ENCODE measurements at regions not wholly inside any gene's neighbourhood (a gene's known extent, or its start where the extent isn't known, plus 50 kb on each side); places are given as distances from the start of the nearest gene placed in this dataset.

GRCh38 chr4:24637173-24637572 is 52.8 kb upstream of the DHX15 start:
- no peak for DNase-seq

GRCh38 chr4:24638396-24638875 is 54.1 kb upstream of the DHX15 start:
- no peak for DNase-seq

GRCh38 chr4:24639714-24640113 is 55.4 kb upstream of the DHX15 start:
- DNase-seq = no peak

- no peak for DNase-seq
Measured at GRCh38 chr4:24640366-24640765, 56.0 kb upstream of the DHX15 start.

GRCh38 chr4:24642981-24643547 is 58.7 kb upstream of the DHX15 start:
- DNase-seq = no peak

GRCh38 chr4:24643774-24644520 is 59.6 kb upstream of the DHX15 start:
- no peak for DNase-seq

- DNase-seq = no peak
Measured at GRCh38 chr4:24644983-24645764, 60.8 kb upstream of the DHX15 start.

- DNase-seq = no peak
Measured at GRCh38 chr4:24645765-24646550, 61.6 kb upstream of the DHX15 start.

- DNase-seq = no peak
Measured at GRCh38 chr4:24646798-24647460, 62.6 kb upstream of the DHX15 start.

GRCh38 chr4:24650849-24651640 is 66.7 kb upstream of the DHX15 start:
- no peak for DNase-seq

- DNase-seq = peak in 1 of 2 donors; percentile 55
Measured at GRCh38 chr4:24655326-24655725, 71.0 kb upstream of the DHX15 start.

- no peak for DNase-seq
Measured at GRCh38 chr4:24655971-24656370, 71.6 kb upstream of the DHX15 start.

- no peak for DNase-seq
Measured at GRCh38 chr4:24656906-24657305, 72.6 kb upstream of the DHX15 start.

- peak; percentile 82 to 85 for DNase-seq
Measured at GRCh38 chr4:24657768-24658617, 73.6 kb upstream of the DHX15 start.

- DNase-seq = peak; percentile 53 to 88
Measured at GRCh38 chr4:24659241-24659961, 75.0 kb upstream of the DHX15 start.

GRCh38 chr4:24662056-24662455 is 77.7 kb upstream of the DHX15 start:
- DNase-seq = no peak

- no peak for DNase-seq
Measured at GRCh38 chr4:24662542-24662941, 78.2 kb upstream of the DHX15 start.

- DNase-seq = peak; percentile 76 to 93
Measured at GRCh38 chr4:24664956-24665355, 80.6 kb upstream of the DHX15 start.

- DNase-seq = no peak
Measured at GRCh38 chr4:24666316-24666715, 82.0 kb upstream of the DHX15 start.
